ENCODE measurements at regions not wholly inside any gene's neighbourhood (a gene's known extent, or its start where the extent isn't known, plus 50 kb on each side); places are given as distances from the start of the nearest gene placed in this dataset.

- BruUV-seq (replicated peaks): no TSS peak
- H2AFZ ChIP-seq (ENCODE audit: low read depth, low read length, poor library complexity, severe bottlenecking): no peak overlapping the region
Measured at GRCh38 chr2:38448692-38449410, 71.8 kb upstream of the ATL2 start.

GRCh38 chr2:38446906-38447561 is 70.0 kb upstream of the ATL2 start:
- Histone ChIP-seq H3K4me3 (replicated peaks in 1 of 2; ENCODE audit: low read depth in 1 of 2, low read length in 2 of 2) (no peak overlapping the region), H3K4me1 (ENCODE audit: control insufficient read depth in 1 of 2, insufficient read depth in 2 of 2, low read length in 2 of 2) (peaks cover 18 to 28% of the 10 kb centered on the region in 2 experiments), H3K36me3 (ENCODE audit: control insufficient read depth in 1 of 2, insufficient read depth in 2 of 2, low read length in 2 of 2) (no peaks in the 10 kb centered on the region), H3K9me2 (ENCODE audit: insufficient read depth) (no peaks in the 10 kb centered on the region), H4K20me1 (ENCODE audit: insufficient read depth) (no peaks in the 10 kb centered on the region), H3K79me2 (ENCODE audit: insufficient read depth, low read length) (no peaks in the 10 kb centered on the region), H3K9me3 (ENCODE audit: control insufficient read depth in 1 of 2, insufficient read depth in 1 of 2, low read depth in 1 of 2, low read length in 2 of 2) (no peaks in the 10 kb centered on the region), H2AFZ (ENCODE audit: low read depth, low read length, poor library complexity, severe bottlenecking) (no peak overlapping the region), H3K4me2 (ENCODE audit: low read length) (no peak overlapping the region), H3K9ac (ENCODE audit: low read length) (no peak overlapping the region), H3K27me3 (ENCODE audit: insufficient read depth, low read length) (peaks cover 15% of the 10 kb centered on the region), H3K27ac (ENCODE audit: low read depth, low read length) (no peak overlapping the region)
- RAD21 ChIA-PET (ENCODE audit: low non-redundant PET in 1 of 2, low total read pairs in 2 of 2, uncharacterized antibody in 2 of 2, unreplicated experiment in 2 of 2): no interaction called here
- POLR2A ChIA-PET: interaction anchor here (0.5 kb wide), 1 partner anchor 125 kb away, joined by 3 read pairs; no protein-coding TSS in a partner anchor
- ATAC-seq (no peak), DNase-seq (ENCODE audit: low read depth, low spot score) (no peak)
- intact Hi-C loops (cut with micrococcal nuclease): no loop called here
- BruUV-seq (replicated peaks): no TSS peak
- CTCF ChIA-PET: interaction anchor here (0.8 to 1.4 kb wide), 4 partner anchors 13 to 138 kb away, joined by 3 to 6 read pairs (median 4); no protein-coding TSS in a partner anchor
- no peak for TF ChIP-seq SP1 (IDR thresholded peaks at IDR 0.05; ENCODE audit: low read depth)
- TF ChIP-seq CBX3 (IDR thresholded peaks at IDR 0.05; ENCODE audit: low read depth): no peak
- no peak for TF ChIP-seq EZH2phosphoT487 (IDR thresholded peaks at IDR 0.05; ENCODE audit: borderline replicate concordance)
- TF ChIP-seq YY1 (IDR thresholded peaks at IDR 0.05; ENCODE audit: extremely low read depth, insufficient replicate concordance, low read depth, low read length): no peak
- no peak for TF ChIP-seq ZFX (IDR thresholded peaks at IDR 0.05)
- TF ChIP-seq RAD21 (IDR thresholded peaks at IDR 0.05; ENCODE audit: low read depth): no peak
- no peak for TF ChIP-seq CTCF (IDR thresholded peaks at IDR 0.05 in 2 of 3, conservative IDR thresholded peaks at IDR 0.05 in 1 of 3; ENCODE audit: borderline replicate concordance in 1 of 3, insufficient read depth in 1 of 3, low read depth in 2 of 3, low read length in 2 of 3)
- no peak for TF ChIP-seq SRF (IDR thresholded peaks at IDR 0.05; ENCODE audit: low read depth)
- TF ChIP-seq ZNF274 (IDR thresholded peaks at IDR 0.05; ENCODE audit: low read depth, low read length): no peak
- no peak for TF ChIP-seq REST (IDR thresholded peaks at IDR 0.05; ENCODE audit: low read depth)

More at GRCh38 chr2:38448692-38449410, 71.8 kb upstream of the ATL2 start:
- Histone ChIP-seq H4K20me1 (ENCODE audit: insufficient read depth) (no peaks in the 10 kb centered on the region), H3K9ac (ENCODE audit: low read length) (no peak overlapping the region), H3K9me2 (ENCODE audit: insufficient read depth) (no peaks in the 10 kb centered on the region), H3K4me2 (ENCODE audit: low read length) (no peak overlapping the region), H3K36me3 (ENCODE audit: control insufficient read depth in 1 of 2, insufficient read depth in 2 of 2, low read length in 2 of 2) (no peaks in the 10 kb centered on the region), H3K27ac (ENCODE audit: low read depth, low read length) (no peak overlapping the region), H3K79me2 (ENCODE audit: insufficient read depth, low read length) (no peaks in the 10 kb centered on the region), H3K27me3 (ENCODE audit: insufficient read depth, low read length) (peaks cover 12% of the 10 kb centered on the region), H3K9me3 (ENCODE audit: control insufficient read depth in 1 of 2, insufficient read depth in 1 of 2, low read depth in 1 of 2, low read length in 2 of 2) (no peaks in the 10 kb centered on the region), H3K4me3 (replicated peaks in 1 of 2; ENCODE audit: low read depth in 1 of 2, low read length in 2 of 2) (no peak overlapping the region), H3K4me1 (ENCODE audit: control insufficient read depth in 1 of 2, insufficient read depth in 2 of 2, low read length in 2 of 2) (peaks cover 1 to 9% of the 10 kb centered on the region in 2 experiments)
- POLR2A ChIA-PET: no interaction called here
- ATAC-seq (no peak), DNase-seq (ENCODE audit: low read depth, low spot score) (no peak)
- TF ChIP-seq TCF7L2 (IDR thresholded peaks at IDR 0.05; ENCODE audit: borderline replicate concordance, extremely low read depth, insufficient read depth, insufficient read length) (no peak), RAD21 (IDR thresholded peaks at IDR 0.05; ENCODE audit: low read depth) (0 out of 2 replicates have a peak, but pooled peaks have one; percentile 12), MAX (IDR thresholded peaks at IDR 0.05) (peak; percentile 32; the same call in 1 of the 2 replicates), ZNF274 (IDR thresholded peaks at IDR 0.05; ENCODE audit: low read depth, low read length) (no peak)
- RAD21 ChIA-PET (ENCODE audit: low non-redundant PET in 1 of 2, low total read pairs in 2 of 2, uncharacterized antibody in 2 of 2, unreplicated experiment in 2 of 2): no interaction called here
- intact Hi-C loops (cut with micrococcal nuclease): no loop called here
- CTCF ChIA-PET: no interaction called here
